Erythroblast (primary cell): ENCODE measurements at regions not wholly inside any gene's neighbourhood (a gene's known extent, or its start where the extent isn't known, plus 50 kb on each side); places are given as distances from the start of the nearest gene placed in this dataset.

Source experiments
- GATA1 ChIP-seq: IDR thresholded peaks from 2 replicates; pipeline ENCODE4 v1.6.1; 2011; ENCODE audit warnings: low read depth, mild to moderate bottlenecking, control low read depth, low read length, moderate library complexity
- POLR2A ChIP-seq: IDR thresholded peaks from 2 replicates; pipeline ENCODE4 v1.6.1; 2011; ENCODE audit warnings: mild to moderate bottlenecking, low read length

DNA sequence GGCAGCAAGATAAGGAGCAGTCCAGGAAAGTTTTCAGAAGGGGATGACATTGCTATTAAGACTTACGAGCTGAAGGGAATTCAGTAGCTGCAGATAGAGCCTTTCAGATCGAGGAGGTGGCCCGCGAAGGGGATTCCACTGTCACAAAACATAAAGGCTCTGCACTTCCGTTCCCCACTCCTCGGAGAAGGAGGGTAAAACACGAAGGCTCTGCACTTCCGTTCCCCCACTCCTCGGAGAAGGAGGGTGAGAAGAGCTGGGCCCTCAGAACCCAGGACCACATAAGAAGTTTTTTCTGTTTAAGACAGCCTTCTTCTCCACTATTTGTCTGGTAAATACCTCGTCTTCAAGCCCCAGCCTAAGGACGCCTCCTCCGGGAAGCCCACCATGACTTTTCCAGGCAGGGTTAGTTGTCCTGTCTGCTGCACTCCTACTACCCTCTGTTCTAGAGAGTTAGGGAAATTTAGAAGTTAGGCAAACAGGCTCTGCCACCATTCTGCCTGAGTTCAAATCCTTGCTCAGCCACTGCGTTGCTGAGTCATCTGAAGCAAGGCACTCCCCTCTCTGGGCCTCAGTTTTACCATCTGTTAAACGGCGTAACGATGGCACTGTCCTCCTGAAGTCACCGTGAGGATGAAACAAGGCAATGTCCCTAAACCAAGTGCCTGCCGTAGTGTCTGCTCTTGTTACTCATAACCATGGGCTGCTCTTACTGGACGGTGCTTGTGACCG lies 134.1 kb upstream of the HES1 start:
- TF ChIP-seq POLR2A: no peak
- TF ChIP-seq GATA1: no peak
